Activated B cell treated with CpG ODN at 0.5 μM for 24 hours (primary cell): ENCODE measurements at regions not wholly inside any gene's neighbourhood (a gene's known extent, or its start where the extent isn't known, plus 50 kb on each side); places are given as distances from the start of the nearest gene placed in this dataset.

Source experiments
- ATAC-seq: fragments of 200-7000 bp; cut with Tn5 transposase; one replicate; pipeline ENCODE4 v1.10.0; 2021; ENCODE audit warnings: low read depth, mild to moderate bottlenecking, moderate library complexity
- CTCF ChIA-PET: fragments of 350-600 bp; sonication (Branson Sonifier 250); formaldehyde crosslinking; loops from one replicate; lab custom pipeline; 2021; ENCODE audit warnings: antibody characterized with exemption; lab: Charles Lee
- POLR2A ChIA-PET: fragments of 350-600 bp; sonication (Branson Sonifier 250); formaldehyde crosslinking; loops from one replicate; lab custom pipeline; 2021; ENCODE audit warnings: antibody characterized with exemption; lab: Charles Lee
- DNase-seq: peaks from one replicate; pipeline ENCODE4 v3.0.0; 2022
- H3K27ac Mint-ChIP-seq: one replicate; pipeline ENCODE4 v1.8.0; 2020; ENCODE audit warnings: mixed read lengths
- H3K27me3 Mint-ChIP-seq: one replicate; pipeline ENCODE4 v1.8.0; 2021; ENCODE audit warnings: mixed read lengths
- H3K36me3 Mint-ChIP-seq: one replicate; pipeline ENCODE4 v1.8.0; 2021; ENCODE audit warnings: low read depth, mixed read lengths
- H3K4me1 Mint-ChIP-seq: one replicate; pipeline ENCODE4 v1.8.0; 2021; ENCODE audit warnings: mixed read lengths
- H3K4me3 Mint-ChIP-seq: one replicate; pipeline ENCODE4 v1.8.0; 2020; ENCODE audit warnings: mild to moderate bottlenecking, mixed read lengths
- H3K9me3 Mint-ChIP-seq: one replicate; pipeline ENCODE4 v1.8.0; 2020; ENCODE audit warnings: mixed read lengths
- CTCF ChIP-seq: fragments of 200-600 bp; IDR thresholded peaks from one replicate; pipeline ENCODE4 v1.8.0; 2022; ENCODE audit warnings: antibody characterized with exemption, mild to moderate bottlenecking
- intact Hi-C: fragments of 100-400 bp; cut with micrococcal nuclease; formaldehyde crosslinking; loops from one replicate; pipeline ENCODE4 v1.15.1; 2024

- CTCF ChIA-PET: no interaction called here
- no peaks in the 10 kb centered on the region for H3K36me3 Mint-ChIP-seq
- H3K27me3 Mint-ChIP-seq: peaks cover 14% of the 10 kb centered on the region
- intact Hi-C loops: no loop called here
- DNase-seq: no peak
- POLR2A ChIA-PET: no interaction called here
- no peaks in the 10 kb centered on the region for H3K4me1 Mint-ChIP-seq
- no peak for ATAC-seq
- no peak overlapping the region for H3K27ac Mint-ChIP-seq
- TF ChIP-seq CTCF: no peak
- H3K4me3 Mint-ChIP-seq: no peak overlapping the region
- H3K9me3 Mint-ChIP-seq: peaks cover 4% of the 10 kb centered on the region
Observed at GRCh38 chr14:76280221-76280620, 95.7 kb upstream of the ESRRB start.

- Mint-ChIP-seq H3K27ac (no peak overlapping the region), H3K36me3 (no peaks in the 10 kb centered on the region), H3K9me3 (peaks cover 4% of the 10 kb centered on the region), H3K4me3 (no peak overlapping the region), H3K4me1 (no peaks in the 10 kb centered on the region), H3K27me3 (peaks cover 11% of the 10 kb centered on the region)
- no peak for TF ChIP-seq CTCF
- intact Hi-C loops: no loop called here
- CTCF ChIA-PET: no interaction called here
- ATAC-seq: no peak
- POLR2A ChIA-PET: no interaction called here
- DNase-seq: no peak
Observed at GRCh38 chr14:76282581-76282980, 93.4 kb upstream of the ESRRB start.

GRCh38 chr14:76287063-76287462, 88.9 kb upstream of the ESRRB start:
- CTCF ChIA-PET: no interaction called here
- POLR2A ChIA-PET: no interaction called here
- TF ChIP-seq CTCF: no peak
- peaks cover 3% of the 10 kb centered on the region for H3K9me3 Mint-ChIP-seq
- H3K27me3 Mint-ChIP-seq: peaks cover 5% of the 10 kb centered on the region
- no peak overlapping the region for H3K27ac Mint-ChIP-seq
- H3K36me3 Mint-ChIP-seq: no peaks in the 10 kb centered on the region
- ATAC-seq (no peak), DNase-seq (no peak)
- H3K4me3 Mint-ChIP-seq: no peak overlapping the region
- H3K4me1 Mint-ChIP-seq: no peaks in the 10 kb centered on the region
- intact Hi-C loops: no loop called here

- intact Hi-C loops: no loop called here
- no peaks in the 10 kb centered on the region for H3K36me3 Mint-ChIP-seq
- H3K4me3 Mint-ChIP-seq: no peak overlapping the region
- POLR2A ChIA-PET: no interaction called here
- ATAC-seq (no peak), DNase-seq (no peak)
- H3K9me3 Mint-ChIP-seq: no peaks in the 10 kb centered on the region
- H3K27ac Mint-ChIP-seq: no peak overlapping the region
- TF ChIP-seq CTCF: no peak
- peaks cover 7% of the 10 kb centered on the region for H3K27me3 Mint-ChIP-seq
- no peaks in the 10 kb centered on the region for H3K4me1 Mint-ChIP-seq
- CTCF ChIA-PET: no interaction called here
Observed at GRCh38 chr14:76289276-76289675, 86.7 kb upstream of the ESRRB start.

GRCh38 chr14:76292561-76292960, 83.4 kb upstream of the ESRRB start:
- CTCF ChIA-PET: no interaction called here
- no peak for TF ChIP-seq CTCF
- POLR2A ChIA-PET: no interaction called here
- Mint-ChIP-seq H3K27ac (no peak overlapping the region), H3K4me3 (no peak overlapping the region), H3K27me3 (peaks cover 7% of the 10 kb centered on the region), H3K36me3 (no peaks in the 10 kb centered on the region), H3K9me3 (no peaks in the 10 kb centered on the region), H3K4me1 (no peaks in the 10 kb centered on the region)
- DNase-seq (no peak), ATAC-seq (no peak)
- intact Hi-C loops: no loop called here
